ENCODE measurements at regions not wholly inside any gene's neighbourhood (a gene's known extent, or its start where the extent isn't known, plus 50 kb on each side); places are given as distances from the start of the nearest gene placed in this dataset.

DNA sequence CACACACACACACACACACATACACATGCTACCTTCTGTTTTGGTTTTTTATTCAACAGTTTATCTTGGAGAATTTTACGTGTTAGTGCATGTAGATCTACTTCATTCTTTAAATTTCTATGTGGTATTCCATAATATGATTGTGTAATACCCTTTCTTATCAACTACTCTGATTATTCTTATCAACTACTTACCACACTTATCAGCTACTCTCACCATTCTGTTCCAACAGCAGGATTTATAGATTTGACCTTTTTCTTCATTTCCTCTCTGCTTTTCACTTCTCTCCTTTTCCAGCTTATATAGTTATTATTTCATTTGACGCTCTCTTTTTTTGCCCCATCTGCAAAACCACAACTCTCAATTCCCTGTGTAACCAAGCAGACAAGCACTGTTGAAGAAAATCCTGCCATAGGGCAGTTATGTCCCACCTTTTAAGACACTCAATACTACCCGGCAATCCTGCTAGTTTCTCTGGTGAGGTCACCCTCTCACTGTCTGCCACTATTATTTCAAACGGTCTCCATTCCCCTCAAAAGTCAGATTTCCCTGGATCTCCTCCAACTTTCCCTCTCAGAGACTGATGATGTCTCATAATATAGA, 56.9 kb upstream of the SATB1 start:
- TF ChIP-seq, protein P1, sequence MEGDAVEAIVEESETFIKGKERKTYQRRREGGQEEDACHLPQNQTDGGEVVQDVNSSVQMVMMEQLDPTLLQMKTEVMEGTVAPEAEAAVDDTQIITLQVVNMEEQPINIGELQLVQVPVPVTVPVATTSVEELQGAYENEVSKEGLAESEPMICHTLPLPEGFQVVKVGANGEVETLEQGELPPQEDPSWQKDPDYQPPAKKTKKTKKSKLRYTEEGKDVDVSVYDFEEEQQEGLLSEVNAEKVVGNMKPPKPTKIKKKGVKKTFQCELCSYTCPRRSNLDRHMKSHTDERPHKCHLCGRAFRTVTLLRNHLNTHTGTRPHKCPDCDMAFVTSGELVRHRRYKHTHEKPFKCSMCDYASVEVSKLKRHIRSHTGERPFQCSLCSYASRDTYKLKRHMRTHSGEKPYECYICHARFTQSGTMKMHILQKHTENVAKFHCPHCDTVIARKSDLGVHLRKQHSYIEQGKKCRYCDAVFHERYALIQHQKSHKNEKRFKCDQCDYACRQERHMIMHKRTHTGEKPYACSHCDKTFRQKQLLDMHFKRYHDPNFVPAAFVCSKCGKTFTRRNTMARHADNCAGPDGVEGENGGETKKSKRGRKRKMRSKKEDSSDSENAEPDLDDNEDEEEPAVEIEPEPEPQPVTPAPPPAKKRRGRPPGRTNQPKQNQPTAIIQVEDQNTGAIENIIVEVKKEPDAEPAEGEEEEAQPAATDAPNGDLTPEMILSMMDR (IDR thresholded peaks at IDR 0.05; ENCODE audit: low read depth, low read length, missing input control) = no peak
- TF ChIP-seq RXRA (IDR thresholded peaks at IDR 0.05) (no peak), RAD21 (IDR thresholded peaks at IDR 0.05) (no peak), HNF4G (IDR thresholded peaks at IDR 0.05) (no peak), TAF1 (conservative IDR thresholded peaks at IDR 0.05) (no peak), SP1 (IDR thresholded peaks at IDR 0.05) (no peak), EGR1 (IDR thresholded peaks at IDR 0.05; ENCODE audit: low read depth in 2 of 2) (no peak), GABPA (IDR thresholded peaks at IDR 0.05 in 1 of 2, conservative IDR thresholded peaks at IDR 0.05 in 1 of 2) (no peak), NR2F2 (IDR thresholded peaks at IDR 0.05) (no peak), ATF3 (IDR thresholded peaks at IDR 0.05) (no peak)
- TF ChIP-seq, protein P2, sequence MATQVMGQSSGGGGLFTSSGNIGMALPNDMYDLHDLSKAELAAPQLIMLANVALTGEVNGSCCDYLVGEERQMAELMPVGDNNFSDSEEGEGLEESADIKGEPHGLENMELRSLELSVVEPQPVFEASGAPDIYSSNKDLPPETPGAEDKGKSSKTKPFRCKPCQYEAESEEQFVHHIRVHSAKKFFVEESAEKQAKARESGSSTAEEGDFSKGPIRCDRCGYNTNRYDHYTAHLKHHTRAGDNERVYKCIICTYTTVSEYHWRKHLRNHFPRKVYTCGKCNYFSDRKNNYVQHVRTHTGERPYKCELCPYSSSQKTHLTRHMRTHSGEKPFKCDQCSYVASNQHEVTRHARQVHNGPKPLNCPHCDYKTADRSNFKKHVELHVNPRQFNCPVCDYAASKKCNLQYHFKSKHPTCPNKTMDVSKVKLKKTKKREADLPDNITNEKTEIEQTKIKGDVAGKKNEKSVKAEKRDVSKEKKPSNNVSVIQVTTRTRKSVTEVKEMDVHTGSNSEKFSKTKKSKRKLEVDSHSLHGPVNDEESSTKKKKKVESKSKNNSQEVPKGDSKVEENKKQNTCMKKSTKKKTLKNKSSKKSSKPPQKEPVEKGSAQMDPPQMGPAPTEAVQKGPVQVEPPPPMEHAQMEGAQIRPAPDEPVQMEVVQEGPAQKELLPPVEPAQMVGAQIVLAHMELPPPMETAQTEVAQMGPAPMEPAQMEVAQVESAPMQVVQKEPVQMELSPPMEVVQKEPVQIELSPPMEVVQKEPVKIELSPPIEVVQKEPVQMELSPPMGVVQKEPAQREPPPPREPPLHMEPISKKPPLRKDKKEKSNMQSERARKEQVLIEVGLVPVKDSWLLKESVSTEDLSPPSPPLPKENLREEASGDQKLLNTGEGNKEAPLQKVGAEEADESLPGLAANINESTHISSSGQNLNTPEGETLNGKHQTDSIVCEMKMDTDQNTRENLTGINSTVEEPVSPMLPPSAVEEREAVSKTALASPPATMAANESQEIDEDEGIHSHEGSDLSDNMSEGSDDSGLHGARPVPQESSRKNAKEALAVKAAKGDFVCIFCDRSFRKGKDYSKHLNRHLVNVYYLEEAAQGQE (IDR thresholded peaks at IDR 0.05) = no peak
- TF ChIP-seq, protein P3, sequence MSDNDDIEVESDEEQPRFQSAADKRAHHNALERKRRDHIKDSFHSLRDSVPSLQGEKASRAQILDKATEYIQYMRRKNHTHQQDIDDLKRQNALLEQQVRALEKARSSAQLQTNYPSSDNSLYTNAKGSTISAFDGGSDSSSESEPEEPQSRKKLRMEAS (IDR thresholded peaks at IDR 0.05) = no peak

Measured in liver (tissue), 3 donors.